HL-60 (cell line): ENCODE measurements at regions not wholly inside any gene's neighbourhood (a gene's known extent, or its start where the extent isn't known, plus 50 kb on each side); places are given as distances from the start of the nearest gene placed in this dataset.

Source experiments
- CTCF ChIP-seq: IDR thresholded peaks from one replicate; pipeline ENCODE4 v1.5.1; 2011; ENCODE audit warnings: low read length, control low read depth, inconsistent platforms; ENCODE audit not compliant: insufficient read depth
- POLR2AphosphoS5 ChIP-seq: IDR thresholded peaks from 2 replicates; pipeline ENCODE4 v1.6.1; 2012; ENCODE audit warnings: low read depth
- REST ChIP-seq: IDR thresholded peaks from 2 replicates; pipeline ENCODE4 v1.6.1; 2012; ENCODE audit warnings: low read depth; ENCODE audit not compliant: insufficient replicate concordance

- TF ChIP-seq REST = no peak
- TF ChIP-seq CTCF = no peak
- no peak for TF ChIP-seq POLR2AphosphoS5
Measured at GRCh38 chr7:18179093-18179492, 151.4 kb upstream of the PRPS1L1 start.
